Heart left ventricle (tissue), 16 donors: ENCODE measurements at regions not wholly inside any gene's neighbourhood (a gene's known extent, or its start where the extent isn't known, plus 50 kb on each side); places are given as distances from the start of the nearest gene placed in this dataset.
"Not testable (repeated sequence)": the region's sequence is repeated elsewhere in the genome, so short reads cannot be mapped to it uniquely, and the experiment has no call there.

Experiments
- ATAC-seq, 4 donors: fragments of 200-7000 bp; cut with Tn5 transposase; one replicate each; pipeline ENCODE4 v1.9.1; 2020 to 2022; ENCODE audit warnings: moderate library complexity in 4 of 4, mild to moderate bottlenecking in 3 of 4, moderate number of reproducible peaks in 1 of 4
- DNase-seq, 5 donors: peaks; one replicate each; pipeline ENCODE4 v3.0.0-alpha.2; 2020
- H3K27ac ChIP-seq, 12 donors: fragments of 200-600 bp; sonication (generic) in 4 of 12; one replicate each; pipeline versions ENCODE4 v1.5.0 to v1.8.0; 2016 to 2022; ENCODE audit warnings: mild to moderate bottlenecking in 2 of 12
- H3K27me3 ChIP-seq, 9 donors: fragments of 200-600 bp; sonication (generic) in 2 of 9; one replicate each; pipeline versions ENCODE4 v1.5.1 to v1.8.0; 2016 to 2022; ENCODE audit warnings: mild to moderate bottlenecking in 3 of 9
- H3K36me3 ChIP-seq, 9 donors: fragments of 200-600 bp; sonication (generic) in 2 of 9; one replicate each; pipeline versions ENCODE4 v1.5.0 to v1.8.0; 2018 to 2022; ENCODE audit warnings: mild to moderate bottlenecking in 2 of 9
- H3K4me1 ChIP-seq, 12 donors: fragments of 200-600 bp; sonication (generic) in 4 of 12; one replicate each; pipeline versions ENCODE4 v1.5.0 to v1.8.0; 2016 to 2022; ENCODE audit warnings: mild to moderate bottlenecking in 3 of 12
- H3K4me3 ChIP-seq, 12 donors: fragments of 200-600 bp; sonication (generic) in 4 of 12; one replicate each; pipeline versions ENCODE4 v1.5.0 to v1.8.0; 2017 to 2022; ENCODE audit warnings: mild to moderate bottlenecking in 9 of 12, moderate library complexity in 4 of 12
- H3K9me3 ChIP-seq, 12 donors: fragments of 200-600 bp; sonication (generic) in 4 of 12; one replicate each; pipeline versions ENCODE4 v1.5.0 to v1.8.0; 2016 to 2022; ENCODE audit warnings: mild to moderate bottlenecking in 1 of 12
- CTCF ChIP-seq, 12 donors: fragments of 200-600 bp; sonication (generic) in 4 of 12; IDR thresholded peaks; one replicate each; pipeline versions ENCODE4 v1.5.0 to v1.8.0; 2018 to 2022; ENCODE audit warnings: antibody characterized with exemption in 12 of 12, mild to moderate bottlenecking in 5 of 12
- POLR2A ChIP-seq, 2 donors: fragments of 450-650 bp; IDR thresholded peaks; one replicate each; pipeline ENCODE4 v1.6.1; 2017; ENCODE audit warnings: antibody characterized with exemption in 2 of 2, mild to moderate bottlenecking in 2 of 2, moderate library complexity in 2 of 2
- WGBS, 4 donors: extraction: QIAGEN DNeasy Blood & Tissue Kit in 2 of 4; methylation state at CpG; one replicate each; pipeline versions ENCODE4 v1.1.5 to v1.1.7; 2013 to 2018; 5-methylcytosine and 5-hydroxymethylcytosine counted together
- intact Hi-C, 10 donors: fragments of 100-400 bp; cut with DNase I; formaldehyde crosslinking; loops; one replicate each; pipeline versions ENCODE4 v1.11.1 to v1.14.2; 2022
- donor health status: ischemic (EF 13 %, LVEDD 7.1; RV severe dilation, severe dysfunction).
- donor health status: healthy with polysubstance abuse.
- donor health status: DM: no; HTN: yes; CAD: no.
- donor health status: DM: no; HTN: no; CAD: no.
- donor health status: ischemic (EF 25% LVEDD 6.9; RV normal size, moderate dysfunction).
- donor health status: ischemic (EF 25% LVEDD 5.7; RV mildly dilated, moderate dysfunction).
- donor health status: healthy.
- donor health status: DM: yes; HTN: yes; CAD: no.
- donor health status: ischemic (EF 35%, LVEDD 5.7; RV mildly dilated, moderate dysfunction).
- donor health status: nonischemic (EF 11% LVEDD 7.7; RV severe dilation, severe dysfunction).
- donor health status: DM: yes; HTN: yes; CAD: no.
- donor health status: PGD.
- donor health status: ischemic (EF 29% LVEDD 5.4; RV normal size, mild dysfunction).
- donor health status: nonischemic (EF 23%, LVEDD 6.1; RV moderate dilation, normal function).

DNA sequence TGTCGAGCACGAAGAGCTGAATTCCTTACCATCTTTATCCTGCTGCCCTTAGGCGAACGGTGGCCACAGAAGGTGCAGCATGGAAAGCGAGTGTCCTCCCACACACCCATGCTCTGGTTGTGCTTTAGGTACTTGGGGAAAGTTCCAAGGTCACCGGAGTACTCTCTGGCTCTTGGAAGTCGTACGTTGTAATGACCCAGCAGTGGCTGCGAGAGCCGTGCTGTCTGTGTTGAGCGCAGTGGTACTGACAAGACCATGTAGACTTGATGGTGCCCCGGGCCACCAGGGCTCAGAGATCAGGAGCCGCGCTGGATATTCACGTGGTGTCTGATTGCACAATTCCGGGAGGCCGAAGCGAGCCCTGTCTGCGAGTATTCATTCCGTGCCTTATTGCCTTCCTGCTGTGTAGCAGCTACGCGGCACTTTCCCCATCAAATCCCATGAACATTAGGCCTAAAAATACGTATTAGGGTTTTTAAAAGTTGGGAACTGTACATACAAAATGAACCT, 222.0 kb downstream of the ZNF516 start:
- no peaks in the 10 kb centered on the region for H3K9me3 ChIP-seq
- no peak overlapping the region for H3K27ac ChIP-seq
- no peak overlapping the region for H3K4me3 ChIP-seq
- intact Hi-C loops, result no loop called here
- H3K4me1 ChIP-seq, result no peaks in the 10 kb centered on the region
- WGBS, 4 donors, result 93 to 95% (median 94%) methylated on average over 17 to 23 of the region's 23 CpGs
- TF ChIP-seq POLR2A (IDR thresholded peaks at IDR 0.05), result no peak
- no peak for TF ChIP-seq CTCF (IDR thresholded peaks at IDR 0.05)
- DNase-seq (no peak), ATAC-seq (no peak)
- peaks cover 0 to 6% (median 0%) of the 10 kb centered on the region in 9 donors for H3K27me3 ChIP-seq
- H3K36me3 ChIP-seq, result no peaks in the 10 kb centered on the region

DNA sequence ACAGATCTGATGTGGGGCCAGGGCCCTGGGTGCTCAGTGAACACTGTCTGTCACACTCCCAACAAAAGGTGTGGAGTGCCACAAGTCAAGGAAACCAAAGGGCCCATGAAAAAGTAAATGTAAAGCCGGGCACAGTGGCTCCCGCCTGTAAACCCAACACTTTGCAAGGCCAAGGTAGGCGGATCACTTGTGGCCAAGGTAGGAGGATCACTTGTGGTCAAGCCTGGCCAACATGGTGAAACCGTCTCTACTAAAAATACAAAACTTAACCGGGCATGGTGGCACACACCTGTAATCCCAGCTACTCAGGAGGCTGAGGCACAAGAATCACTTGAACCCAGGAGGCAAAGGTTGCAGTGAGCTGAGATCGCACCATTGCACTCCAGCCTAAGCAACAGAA, 227.6 kb downstream of the ZNF516 start:
- H3K4me3 ChIP-seq, H3K4me1 ChIP-seq, DNase-seq, H3K27ac ChIP-seq, ATAC-seq, H3K9me3 ChIP-seq, intact Hi-C loops, H3K27me3 ChIP-seq, H3K36me3 ChIP-seq: not testable (repeated sequence)
- WGBS, 4 donors, result 93 to 97% (median 96%) methylated on average over 6 of the region's 6 CpGs

DNA sequence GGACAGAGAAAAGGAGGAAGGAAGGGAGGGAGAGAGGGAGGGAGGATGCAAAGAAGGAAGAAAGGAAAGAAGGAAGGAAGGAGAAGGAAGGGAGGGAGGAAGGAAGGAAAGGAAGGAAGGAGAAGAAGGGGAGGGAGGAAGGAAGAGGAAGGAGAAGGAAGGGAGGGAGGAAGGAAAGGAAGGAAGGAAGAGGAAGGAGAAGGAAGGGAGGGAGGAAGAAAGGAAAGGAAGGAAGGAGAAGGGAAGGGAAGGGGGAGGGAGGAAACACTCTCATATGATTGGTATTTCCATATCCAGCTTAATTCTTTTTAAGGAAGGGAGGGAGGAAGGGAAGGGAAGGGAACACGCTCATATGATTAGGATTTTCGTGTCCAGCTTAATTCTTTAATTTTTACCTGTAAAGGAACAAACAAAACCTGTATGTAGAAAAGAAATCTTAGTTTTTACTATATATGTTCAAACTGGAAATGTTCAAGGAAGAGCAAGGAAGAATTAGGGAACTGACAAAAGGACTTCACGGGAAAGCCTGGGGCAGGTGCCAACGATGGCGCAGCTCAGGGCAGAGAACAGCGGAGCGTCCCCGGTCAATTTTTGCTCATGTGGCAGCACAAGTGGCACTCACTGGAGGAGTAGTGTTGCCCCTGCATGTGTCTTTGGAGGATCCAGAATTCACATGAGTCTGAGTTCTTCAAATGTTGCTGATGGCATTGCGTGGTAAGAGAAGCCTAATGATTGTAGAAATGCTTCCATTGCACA, 228.6 kb downstream of the ZNF516 start:
- DNase-seq (no peak), ATAC-seq (no peak)
- peaks cover 0 to 7% (median 0%) of the 10 kb centered on the region in 9 donors for H3K27me3 ChIP-seq
- peak overlapping the region in 7 of 12 donors; percentile 5 to 45 (median 24) for H3K4me3 ChIP-seq
- H3K9me3 ChIP-seq, result no peaks in the 10 kb centered on the region
- H3K4me1 ChIP-seq, result peaks cover 0 to 2% (median 0%) of the 10 kb centered on the region in 12 donors
- peak overlapping the region in 9 of 12 donors; percentile 1 to 80 (median 53) for H3K27ac ChIP-seq
- no peaks in the 10 kb centered on the region for H3K36me3 ChIP-seq
- TF ChIP-seq POLR2A (IDR thresholded peaks at IDR 0.05), result no peak
- no peak for TF ChIP-seq CTCF (IDR thresholded peaks at IDR 0.05)
- intact Hi-C loops, result no loop called here
- 91 to 95% (median 92%) methylated on average over 9 of the region's 9 CpGs for WGBS, 4 donors

DNA sequence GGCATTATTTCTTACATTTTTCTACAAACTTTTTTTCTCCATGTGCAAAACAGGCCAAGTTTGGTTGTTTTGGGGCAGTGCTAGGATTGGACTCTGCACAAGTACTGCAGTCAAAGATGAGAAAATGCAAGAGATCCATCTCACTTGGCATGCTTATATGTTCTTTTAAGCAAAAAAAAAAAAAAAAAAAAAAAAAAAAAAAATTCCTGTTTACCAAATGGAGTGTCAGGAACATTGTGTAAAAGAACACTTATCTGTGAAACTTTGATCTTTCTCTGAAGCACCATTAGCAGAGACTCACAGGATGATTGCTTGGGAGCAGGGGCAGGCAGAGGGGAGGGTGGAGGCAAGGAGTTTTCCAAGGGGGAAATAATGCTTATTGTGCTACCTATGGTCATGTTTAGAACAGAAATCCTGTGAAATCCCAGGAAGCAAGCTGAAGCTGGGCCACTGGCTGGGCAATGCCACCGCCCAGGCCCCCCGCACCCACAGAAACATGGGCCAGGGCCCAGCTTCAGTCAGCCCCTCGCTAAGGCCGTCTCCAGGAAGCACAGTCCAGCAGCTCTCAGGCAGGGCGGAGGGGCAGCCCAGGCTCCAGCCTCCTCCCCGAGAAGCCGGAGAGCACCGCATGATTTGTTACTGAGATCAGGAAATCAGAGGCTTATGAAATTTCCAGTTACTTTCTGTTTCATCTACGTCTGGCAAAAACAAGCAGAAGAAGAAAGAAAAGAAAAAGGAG, 229.4 kb downstream of the ZNF516 start:
- H3K4me1 ChIP-seq, result peaks cover 0 to 2% (median 0%) of the 10 kb centered on the region in 12 donors
- H3K27me3 ChIP-seq, result peaks cover 0 to 7% (median 0%) of the 10 kb centered on the region in 9 donors
- peak overlapping the region in 7 of 12 donors; percentile 5 to 45 (median 24) for H3K4me3 ChIP-seq
- DNase-seq (no peak), ATAC-seq (peak; percentile 54 to 59 (median 58))
- no peaks in the 10 kb centered on the region for H3K36me3 ChIP-seq
- H3K9me3 ChIP-seq, result no peaks in the 10 kb centered on the region
- intact Hi-C loops, result no loop called here
- TF ChIP-seq CTCF (IDR thresholded peaks at IDR 0.05) (no peak), POLR2A (IDR thresholded peaks at IDR 0.05) (no peak)
- WGBS, 4 donors, result 23 to 51% (median 42%) methylated on average over 9 of the region's 9 CpGs
- H3K27ac ChIP-seq, result peak overlapping the region in 10 of 12 donors; percentile 1 to 80 (median 50)
